Neuronal stem cell (in vitro differentiated cells): ENCODE measurements at regions not wholly inside any gene's neighbourhood (a gene's known extent, or its start where the extent isn't known, plus 50 kb on each side); places are given as distances from the start of the nearest gene placed in this dataset.
"Not testable (repeated sequence)": the region's sequence is repeated elsewhere in the genome, so short reads cannot be mapped to it uniquely, and the experiment has no call there.

Experiments
- DNase-seq: peaks from one replicate; pipeline ENCODE4 v3.0.0-alpha.2; 2013; ENCODE audit warnings: low spot score
- H2AFZ ChIP-seq: one replicate; pipeline ENCODE4 v1.6.1; 2013; ENCODE audit warnings: mild to moderate bottlenecking, low read length, inconsistent platforms
- H2AK5ac ChIP-seq: 2 replicates; pipeline ENCODE4 v1.6.1; 2013; ENCODE audit warnings: low read depth, mild to moderate bottlenecking, inconsistent platforms, low read length, moderate library complexity, mixed read lengths
- H2BK120ac ChIP-seq: 2 replicates; pipeline ENCODE4 v1.6.1; 2013; ENCODE audit warnings: low read depth, mild to moderate bottlenecking, inconsistent platforms, low read length, moderate library complexity, mixed read lengths
- H2BK12ac ChIP-seq: one replicate; pipeline ENCODE4 v1.6.1; 2013; ENCODE audit warnings: low read length, inconsistent platforms
- H2BK15ac ChIP-seq: 2 replicates; pipeline ENCODE4 v1.6.1; 2013; ENCODE audit warnings: mild to moderate bottlenecking, low read length, inconsistent platforms, mixed read lengths
- H2BK5ac ChIP-seq: one replicate; pipeline ENCODE4 v1.6.1; 2013; ENCODE audit warnings: inconsistent platforms, mild to moderate bottlenecking, low read length, moderate library complexity
- H3K14ac ChIP-seq: one replicate; pipeline ENCODE4 v1.6.1; 2013; ENCODE audit warnings: low read length, inconsistent platforms
- H3K18ac ChIP-seq: 2 replicates; pipeline ENCODE4 v1.6.1; 2013; ENCODE audit warnings: low read length, inconsistent platforms
- H3K23ac ChIP-seq: 2 replicates; pipeline ENCODE4 v1.6.1; 2013; ENCODE audit warnings: low read depth, mild to moderate bottlenecking, mixed read lengths, low read length, inconsistent platforms; ENCODE audit not compliant: poor library complexity
- H3K27ac ChIP-seq: replicated peaks from 3 replicates; pipeline ENCODE4 v1.5.1; 2013; ENCODE audit warnings: low read length, inconsistent platforms
- H3K27me3 ChIP-seq, 3 experiments: 2 replicates each; pipeline ENCODE4 v1.6.1; 2013; ENCODE audit warnings: low read length in 3 of 3, mild to moderate bottlenecking in 2 of 3, inconsistent platforms in 1 of 3, low read depth in 1 of 3, mixed read lengths in 1 of 3, moderate library complexity in 1 of 3; ENCODE audit not compliant: control insufficient read depth in 3 of 3, insufficient read depth in 3 of 3
- H3K36me3 ChIP-seq, 2 donors: replicated peaks in 1 of 2; 2 replicates each; pipeline ENCODE4 v1.6.1; 2013; ENCODE audit warnings: low read length in 2 of 2; ENCODE audit not compliant: control insufficient read depth in 2 of 2, insufficient read depth in 2 of 2
- H3K4ac ChIP-seq: 2 replicates; pipeline ENCODE4 v1.6.1; 2013; ENCODE audit warnings: inconsistent platforms, mild to moderate bottlenecking, low read length, moderate library complexity
- H3K4me1 ChIP-seq, 2 donors: 1 replicate in 1 of 2; 2 replicates in 1 of 2; pipeline ENCODE4 v1.6.1; 2013; ENCODE audit warnings: low read length in 2 of 2, low read depth in 1 of 2; ENCODE audit not compliant: control insufficient read depth in 2 of 2, insufficient read depth in 1 of 2
- H3K4me2 ChIP-seq: one replicate; pipeline ENCODE4 v1.6.1; 2013; ENCODE audit warnings: mild to moderate bottlenecking, low read length, inconsistent platforms; ENCODE audit not compliant: insufficient read depth, poor library complexity, severe bottlenecking
- H3K4me3 ChIP-seq, 2 donors: 2 replicates each; pipeline ENCODE4 v1.5.1; 2013; ENCODE audit warnings: low read length in 2 of 2, mild to moderate bottlenecking in 2 of 2, inconsistent platforms in 1 of 2, moderate library complexity in 1 of 2
- H3K79me1 ChIP-seq: one replicate; pipeline ENCODE4 v1.6.1; 2013; ENCODE audit warnings: low read depth, mild to moderate bottlenecking, inconsistent platforms, low read length, moderate library complexity
- H3K9ac ChIP-seq: one replicate; pipeline ENCODE4 v1.6.1; 2013; ENCODE audit warnings: mild to moderate bottlenecking, low read depth, low read length, inconsistent platforms; ENCODE audit not compliant: poor library complexity
- H3K9me3 ChIP-seq, 2 donors: replicated peaks in 1 of 2; 2 replicates each; pipeline versions ENCODE3 to v1.6.1; 2013; ENCODE audit warnings: low read length in 2 of 2, mild to moderate bottlenecking in 2 of 2, inconsistent platforms in 1 of 2, low read depth in 1 of 2, mixed read lengths in 1 of 2, moderate library complexity in 1 of 2; ENCODE audit not compliant: control insufficient read depth in 2 of 2, insufficient read depth in 1 of 2
- H4K8ac ChIP-seq: one replicate; pipeline ENCODE4 v1.6.1; 2013; ENCODE audit warnings: low read depth, mild to moderate bottlenecking, inconsistent platforms, low read length, moderate library complexity
- H4K91ac ChIP-seq: one replicate; pipeline ENCODE4 v1.6.1; 2013; ENCODE audit warnings: low read length, low read depth, mild to moderate bottlenecking, inconsistent platforms; ENCODE audit not compliant: poor library complexity
- WGBS, 2 donors: extraction: QIAGEN DNeasy Blood & Tissue Kit; methylation state at CpG; one replicate each; pipeline ENCODE4 v1.1.7; 2013; ENCODE audit warnings: missing lambda C conversion rate in 2 of 2, mixed read lengths in 1 of 2; ENCODE audit not compliant: insufficient read length in 2 of 2, insufficient replicate concordance in 1 of 2; ENCODE audit errors: extremely low coverage in 2 of 2; 5-methylcytosine and 5-hydroxymethylcytosine counted together

- no peak overlapping the region for H3K4me3 ChIP-seq
- no peak overlapping the region for H2AFZ ChIP-seq
- no peak for DNase-seq
- no peak overlapping the region for H2BK120ac ChIP-seq
- H3K4ac ChIP-seq: no peak overlapping the region
- H3K27ac ChIP-seq: no peak overlapping the region
- no peak overlapping the region for H2AK5ac ChIP-seq
- H3K27me3 ChIP-seq: peaks cover 0 to 3% (median 0%) of the 10 kb centered on the region in 3 experiments
- H3K79me1 ChIP-seq: no peaks in the 10 kb centered on the region
- no peaks in the 10 kb centered on the region for H3K4me1 ChIP-seq
- H3K9ac ChIP-seq: no peak overlapping the region
- no peak overlapping the region for H2BK12ac ChIP-seq
- H3K9me3 ChIP-seq: no peaks in the 10 kb centered on the region
- H2BK5ac ChIP-seq: no peak overlapping the region
- no peak overlapping the region for H3K4me2 ChIP-seq
- no peak overlapping the region for H3K18ac ChIP-seq
- H4K8ac ChIP-seq: no peak overlapping the region
- H3K23ac ChIP-seq: no peak overlapping the region
- H2BK15ac ChIP-seq: no peak overlapping the region
- no peaks in the 10 kb centered on the region for H3K36me3 ChIP-seq
- WGBS, 2 donors: no CpG with 5 or more reads among the region's 3 CpGs
- no peak overlapping the region for H3K14ac ChIP-seq
- H4K91ac ChIP-seq: no peak overlapping the region
These were observed 68.0 kb upstream of the PTPRG start for GRCh38 chr3:61493339-61493738.

- not testable (repeated sequence) for H4K91ac ChIP-seq, H3K23ac ChIP-seq, H2BK12ac ChIP-seq, H3K9me3 ChIP-seq, H3K36me3 ChIP-seq, H3K4me3 ChIP-seq, DNase-seq, H2BK120ac ChIP-seq, H2BK5ac ChIP-seq, H3K27ac ChIP-seq, H2BK15ac ChIP-seq, H3K4me1 ChIP-seq, H3K79me1 ChIP-seq, H3K18ac ChIP-seq, H3K4ac ChIP-seq, H3K14ac ChIP-seq, H3K4me2 ChIP-seq, H4K8ac ChIP-seq, H2AK5ac ChIP-seq, H3K27me3 ChIP-seq, H3K9ac ChIP-seq, H2AFZ ChIP-seq
- no CpG with 5 or more reads among the region's 3 CpGs for WGBS, 2 donors
These were observed 67.1 kb upstream of the PTPRG start for GRCh38 chr3:61494309-61494708.

- no peak overlapping the region for H3K4me2 ChIP-seq
- WGBS, 2 donors: no CpG with 5 or more reads among the region's 2 CpGs
These were observed 63.9 kb upstream of the PTPRG start for GRCh38 chr3:61497463-61497862.

GRCh38 chr3:61505197-61505596 lies 56.2 kb upstream of the PTPRG start:
- Histone ChIP-seq H4K91ac (no peak overlapping the region), H3K18ac (no peak overlapping the region), H4K8ac (no peak overlapping the region), H3K9me3 (peaks cover 0 to 2% of the 10 kb centered on the region in 2 donors), H3K4me1 (no peaks in the 10 kb centered on the region), H3K4ac (no peak overlapping the region), H2BK120ac (no peak overlapping the region), H3K36me3 (no peaks in the 10 kb centered on the region), H3K23ac (no peak overlapping the region), H3K4me3 (no peak overlapping the region), H2BK15ac (no peak overlapping the region), H3K27me3 (peaks cover 0 to 14% (median 0%) of the 10 kb centered on the region in 3 experiments), H2BK12ac (no peak overlapping the region), H3K9ac (no peak overlapping the region), H3K14ac (no peak overlapping the region), H2AFZ (no peak overlapping the region), H3K4me2 (no peak overlapping the region), H2BK5ac (no peak overlapping the region), H2AK5ac (no peak overlapping the region), H3K79me1 (no peaks in the 10 kb centered on the region), H3K27ac (no peak overlapping the region)
- no peak for DNase-seq
- no CpG with 5 or more reads among the region's 5 CpGs for WGBS, 2 donors

More at GRCh38 chr3:61497463-61497862, 63.9 kb upstream of the PTPRG start:
- Histone ChIP-seq H3K4ac (no peak overlapping the region), H3K23ac (no peak overlapping the region), H3K4me1 (no peaks in the 10 kb centered on the region), H3K27me3 (peaks cover 0 to 3% (median 0%) of the 10 kb centered on the region in 3 experiments), H2AK5ac (no peak overlapping the region), H2BK120ac (no peak overlapping the region), H3K27ac (no peak overlapping the region), H3K14ac (no peak overlapping the region), H3K79me1 (no peaks in the 10 kb centered on the region), H3K9ac (no peak overlapping the region), H3K9me3 (no peaks in the 10 kb centered on the region), H4K91ac (no peak overlapping the region), H3K4me3 (no peak overlapping the region), H4K8ac (no peak overlapping the region), H3K18ac (no peak overlapping the region), H3K36me3 (no peaks in the 10 kb centered on the region), H2BK12ac (no peak overlapping the region), H2AFZ (no peak overlapping the region), H2BK15ac (no peak overlapping the region), H2BK5ac (no peak overlapping the region)
- DNase-seq: no peak
